HCT116 (cell line): ENCODE measurements at regions not wholly inside any gene's neighbourhood (a gene's known extent, or its start where the extent isn't known, plus 50 kb on each side); places are given as distances from the start of the nearest gene placed in this dataset.

ENCODE experiments used
- ATAC-seq: fragments of 200-7000 bp; cut with Tn5 transposase; 2 replicates; pipeline ENCODE4 v1.9.1; 2020; ENCODE audit warnings: mild to moderate bottlenecking, moderate library complexity
- BruUV-seq: library from RNA; stranded (reverse); fragments of 400-500 nt; replicated peaks from 2 replicates; lab custom pipeline; 2021; lab: Mats Ljungman, UMichigan
- CTCF ChIA-PET: fragments of 300-600 bp; sonication (Branson Sonifier 250); formaldehyde crosslinking; loops from one replicate; lab custom pipeline; 2021; ENCODE audit warnings: antibody characterized with exemption; lab: Charles Lee
- POLR2A ChIA-PET: fragments of 300-600, 350-600 bp; sonication (Branson Sonifier 250); formaldehyde crosslinking; loops from one replicate; lab custom pipeline; 2021; ENCODE audit warnings: antibody characterized with exemption; lab: Charles Lee
- RAD21 ChIA-PET, 2 experiments: fragments of 300-600 bp; sonication (Branson Sonifier 250); formaldehyde crosslinking; loops; one replicate each; lab custom pipeline; 2023; ENCODE audit warnings: low total read pairs in 2 of 2; ENCODE audit not compliant: uncharacterized antibody in 2 of 2, unreplicated experiment in 2 of 2, low non-redundant PET in 1 of 2; lab: Charles Lee
- DNase-seq: peaks from one replicate; pipeline ENCODE4 v3.0.0-alpha.2; 2010; ENCODE audit warnings: low read depth, low spot score
- H2AFZ ChIP-seq: fragments of 200-600 bp; shearing (Covaris generic), sonication (generic); 2 replicates; pipeline ENCODE4 v1.6.1; 2017; ENCODE audit warnings: low read depth, mixed run types, mixed read lengths, antibody characterized with exemption, low read length; ENCODE audit not compliant: poor library complexity, severe bottlenecking
- H3K27ac ChIP-seq: 2 replicates; pipeline ENCODE4 v1.5.1; 2012; ENCODE audit warnings: low read depth, low read length
- H3K27me3 ChIP-seq: fragments of 200-600 bp; sonication (generic); 2 replicates; pipeline ENCODE4 v1.6.1; 2016; ENCODE audit warnings: mixed run types, low read length, mixed read lengths; ENCODE audit not compliant: insufficient read depth
- H3K36me3 ChIP-seq, 2 experiments: fragments of 200-500 bp in 1 of 2; fragments of 200-600 bp in 1 of 2; sonication (Bioruptor generic) in 1 of 2; sonication (generic) in 1 of 2; 2 replicates each; pipeline versions ENCODE4 v1.5.1 to v1.6.1; 2014 to 2016; ENCODE audit warnings: low read length in 2 of 2, inconsistent platforms in 1 of 2, mixed read lengths in 1 of 2, mixed run types in 1 of 2; ENCODE audit not compliant: insufficient read depth in 2 of 2, control insufficient read depth in 1 of 2
- H3K4me1 ChIP-seq, 2 experiments: fragments of 200-600 bp in 1 of 2; sonication (generic) in 1 of 2; 2 replicates each; pipeline versions ENCODE4 v1.5.1 to v1.6.1; 2012 to 2017; ENCODE audit warnings: low read length in 2 of 2, inconsistent platforms in 1 of 2, mild to moderate bottlenecking in 1 of 2, mixed read lengths in 1 of 2, mixed run types in 1 of 2, moderate library complexity in 1 of 2; ENCODE audit not compliant: insufficient read depth in 2 of 2, control insufficient read depth in 1 of 2
- H3K4me2 ChIP-seq: fragments of 200-600 bp; sonication (generic); 2 replicates; pipeline ENCODE4 v1.6.1; 2017; ENCODE audit warnings: mixed run types, low read length, mixed read lengths
- H3K4me3 ChIP-seq, 2 experiments: fragments of 200-600 bp in 1 of 2; sonication (generic) in 1 of 2; replicated peaks in 1 of 2; 2 replicates each; pipeline ENCODE4 v1.5.1; 2011 to 2016; ENCODE audit warnings: low read length in 2 of 2, control low read depth in 1 of 2, low read depth in 1 of 2, mild to moderate bottlenecking in 1 of 2, mixed read lengths in 1 of 2, mixed run types in 1 of 2
- H3K79me2 ChIP-seq: fragments of 200-600 bp; sonication (generic); 2 replicates; pipeline ENCODE4 v1.6.1; 2017; ENCODE audit warnings: mild to moderate bottlenecking, mixed run types, low read length, moderate library complexity, mixed read lengths; ENCODE audit not compliant: insufficient read depth
- H3K9ac ChIP-seq: fragments of 200-600 bp; sonication (generic); 2 replicates; pipeline ENCODE4 v1.6.1; 2016; ENCODE audit warnings: low read length, mixed read lengths
- H3K9me2 ChIP-seq: fragments of 200-600 bp; sonication (generic), shearing (Covaris generic); 2 replicates; pipeline ENCODE4 v1.6.1; 2017; ENCODE audit warnings: mixed run types, mild to moderate bottlenecking, moderate library complexity; ENCODE audit not compliant: insufficient read depth
- H3K9me3 ChIP-seq, 2 experiments: fragments of 200-500 bp in 1 of 2; fragments of 200-600 bp in 1 of 2; sonication (Bioruptor generic) in 1 of 2; sonication (generic) in 1 of 2; 2 replicates each; pipeline ENCODE4 v1.6.1; 2014 to 2017; ENCODE audit warnings: low read length in 2 of 2, mixed read lengths in 2 of 2, inconsistent platforms in 1 of 2, low read depth in 1 of 2, mild to moderate bottlenecking in 1 of 2, mixed run types in 1 of 2, moderate library complexity in 1 of 2; ENCODE audit not compliant: control insufficient read depth in 1 of 2, insufficient read depth in 1 of 2
- H4K20me1 ChIP-seq: fragments of 200-600 bp; sonication (generic), shearing (Covaris generic); 2 replicates; pipeline ENCODE4 v1.6.1; 2017; ENCODE audit warnings: mixed run types, mild to moderate bottlenecking, moderate library complexity; ENCODE audit not compliant: insufficient read depth
- EZH2phosphoT487 ChIP-seq: fragments of 200-600 bp; IDR thresholded peaks from 2 replicates; pipeline ENCODE4 v1.6.1; 2018; ENCODE audit warnings: antibody characterized with exemption, borderline replicate concordance
- POLR2AphosphoS5 ChIP-seq: IDR thresholded peaks from 2 replicates; pipeline ENCODE4 v1.6.1; 2011; ENCODE audit warnings: mild to moderate bottlenecking, low read depth, low read length, moderate library complexity
- REST ChIP-seq: IDR thresholded peaks from 2 replicates; pipeline ENCODE4 v1.6.1; 2012; ENCODE audit warnings: low read depth
- ZFX ChIP-seq: fragments of 450-650 bp; IDR thresholded peaks from 2 replicates; pipeline ENCODE4 v1.6.1; 2017
- ZNF274 ChIP-seq: fragments of 200-500 bp; sonication (Bioruptor generic); IDR thresholded peaks from 2 replicates; pipeline ENCODE4 v1.6.1; 2014; ENCODE audit warnings: mild to moderate bottlenecking, low read depth, low read length, inconsistent platforms
- intact Hi-C: fragments of 100-400 bp; cut with micrococcal nuclease; formaldehyde crosslinking; loops from 2 replicates; pipeline ENCODE4 v1.10.0; 2022
- TF ChIP-seq, protein P1 (sequence below): IDR thresholded peaks from 2 replicates; pipeline ENCODE4 v1.6.1; 2011; ENCODE audit warnings: mild to moderate bottlenecking, low read length, moderate library complexity; ENCODE audit not compliant: insufficient replicate concordance; ENCODE audit errors: extremely low read depth
- TF ChIP-seq, protein P2 (sequence below): IDR thresholded peaks from 2 replicates; pipeline ENCODE4 v1.6.1; 2012

DNA sequence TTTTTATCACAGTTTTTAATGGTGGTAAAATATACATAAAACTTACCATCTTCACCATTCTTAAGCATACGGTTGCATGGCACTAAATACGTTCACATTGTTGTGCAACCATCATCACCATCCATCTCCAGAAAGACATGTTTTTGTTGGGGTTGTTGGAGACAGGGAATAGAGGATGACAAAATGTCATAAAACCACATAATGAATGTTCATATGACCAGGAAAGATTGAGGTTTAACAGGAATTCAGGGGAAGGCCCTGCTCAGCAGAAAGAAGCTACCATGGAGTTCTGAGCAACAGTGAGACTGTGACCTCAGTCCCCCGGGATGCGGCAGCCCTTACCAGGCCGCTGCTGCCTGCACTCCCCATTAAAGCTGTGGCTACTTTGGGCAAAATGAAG is 63.9 kb upstream of the TRIM2 start:
- Histone ChIP-seq H3K4me2 (no peak overlapping the region), H3K9ac (no peak overlapping the region), H3K27ac (no peak overlapping the region), H2AFZ (no peak overlapping the region), H3K36me3 (no peaks in the 10 kb centered on the region), H3K9me3 (no peaks in the 10 kb centered on the region), H3K9me2 (no peaks in the 10 kb centered on the region), H4K20me1 (no peaks in the 10 kb centered on the region), H3K27me3 (no peaks in the 10 kb centered on the region), H3K4me3 (no peak overlapping the region), H3K79me2 (no peaks in the 10 kb centered on the region), H3K4me1 (peaks cover 16 to 23% of the 10 kb centered on the region in 2 experiments)
- no peak for DNase-seq
- ATAC-seq: no peak
- no TSS peak for BruUV-seq
- CTCF ChIA-PET: no interaction called here
- POLR2A ChIA-PET: no interaction called here
- TF ChIP-seq POLR2AphosphoS5 (no peak), ZFX (no peak)
- RAD21 ChIA-PET: no interaction called here
- intact Hi-C loops: no loop called here

- H3K36me3 ChIP-seq: no peaks in the 10 kb centered on the region
- no TSS peak for BruUV-seq
- POLR2A ChIA-PET: no interaction called here
- no peak overlapping the region for H3K4me2 ChIP-seq
- H3K9ac ChIP-seq: no peak overlapping the region
- no peak overlapping the region for H3K27ac ChIP-seq
- no peaks in the 10 kb centered on the region for H3K79me2 ChIP-seq
- CTCF ChIA-PET: no interaction called here
- no peak overlapping the region for H2AFZ ChIP-seq
- no peaks in the 10 kb centered on the region for H3K9me2 ChIP-seq
- ATAC-seq: no peak
- RAD21 ChIA-PET: no interaction called here
- peaks cover 16 to 23% of the 10 kb centered on the region in 2 experiments for H3K4me1 ChIP-seq
- no peaks in the 10 kb centered on the region for H3K27me3 ChIP-seq
- H4K20me1 ChIP-seq: no peaks in the 10 kb centered on the region
- H3K9me3 ChIP-seq: no peaks in the 10 kb centered on the region
- intact Hi-C loops: no loop called here
- no peak overlapping the region for H3K4me3 ChIP-seq
- DNase-seq: no peak
- no peak for TF ChIP-seq REST
- TF ChIP-seq, protein P1, sequence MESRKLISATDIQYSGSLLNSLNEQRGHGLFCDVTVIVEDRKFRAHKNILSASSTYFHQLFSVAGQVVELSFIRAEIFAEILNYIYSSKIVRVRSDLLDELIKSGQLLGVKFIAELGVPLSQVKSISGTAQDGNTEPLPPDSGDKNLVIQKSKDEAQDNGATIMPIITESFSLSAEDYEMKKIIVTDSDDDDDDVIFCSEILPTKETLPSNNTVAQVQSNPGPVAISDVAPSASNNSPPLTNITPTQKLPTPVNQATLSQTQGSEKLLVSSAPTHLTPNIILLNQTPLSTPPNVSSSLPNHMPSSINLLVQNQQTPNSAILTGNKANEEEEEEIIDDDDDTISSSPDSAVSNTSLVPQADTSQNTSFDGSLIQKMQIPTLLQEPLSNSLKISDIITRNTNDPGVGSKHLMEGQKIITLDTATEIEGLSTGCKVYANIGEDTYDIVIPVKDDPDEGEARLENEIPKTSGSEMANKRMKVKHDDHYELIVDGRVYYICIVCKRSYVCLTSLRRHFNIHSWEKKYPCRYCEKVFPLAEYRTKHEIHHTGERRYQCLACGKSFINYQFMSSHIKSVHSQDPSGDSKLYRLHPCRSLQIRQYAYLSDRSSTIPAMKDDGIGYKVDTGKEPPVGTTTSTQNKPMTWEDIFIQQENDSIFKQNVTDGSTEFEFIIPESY: no peak
- TF ChIP-seq EZH2phosphoT487: no peak
- TF ChIP-seq ZNF274: no peak
- TF ChIP-seq, protein P2, sequence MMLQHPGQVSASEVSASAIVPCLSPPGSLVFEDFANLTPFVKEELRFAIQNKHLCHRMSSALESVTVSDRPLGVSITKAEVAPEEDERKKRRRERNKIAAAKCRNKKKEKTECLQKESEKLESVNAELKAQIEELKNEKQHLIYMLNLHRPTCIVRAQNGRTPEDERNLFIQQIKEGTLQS: no peak
- TF ChIP-seq, all 23 proteins: peak for 0
Measured at GRCh38 chr4:153141238-153141637, 63.0 kb upstream of the TRIM2 start.
